ENCODE measurements at regions not wholly inside any gene's neighbourhood (a gene's known extent, or its start where the extent isn't known, plus 50 kb on each side); places are given as distances from the start of the nearest gene placed in this dataset.

DNA sequence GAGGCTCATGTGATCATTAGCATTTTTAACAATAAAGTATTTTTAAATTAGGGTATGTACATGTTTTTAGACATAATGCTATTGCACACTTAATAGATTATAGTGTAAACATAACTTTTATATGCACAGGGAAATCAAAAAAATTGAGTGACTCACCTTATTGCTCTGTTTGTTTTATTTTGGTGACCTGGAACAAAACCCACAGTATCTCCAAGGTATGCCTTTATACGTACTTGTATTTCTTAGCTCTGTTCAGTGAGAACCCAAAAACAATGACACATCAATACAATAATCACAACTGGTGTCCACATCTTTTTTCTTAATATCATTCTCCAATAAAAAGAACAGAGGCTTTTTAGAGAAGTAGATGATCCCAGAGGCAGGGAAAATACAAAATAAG, 112.2 kb downstream of the CYB561 start:
- peaks cover 4 to 5% of the 10 kb centered on the region in 2 experiments; a peak in 2 of 4 replicates for H3K4me1 ChIP-seq (ENCODE audit: control insufficient read depth in 1 of 2, insufficient read depth in 2 of 2, low read depth in 1 of 2, low read length in 1 of 2)
- no peak overlapping the region for H3K4me3 ChIP-seq (ENCODE audit: low read depth in 2 of 2, low read length in 1 of 2)
- no peaks in the 10 kb centered on the region for H3K9me2 ChIP-seq
- 94% methylated on average over 1 of the region's 1 CpG for WGBS (ENCODE audit: low lambda C conversion rate)
- TF ChIP-seq RAD21 (IDR thresholded peaks at IDR 0.05; ENCODE audit: low read length) (no peak), FOXJ3 (CRISPR knock-in tag; IDR thresholded peaks at IDR 0.05) (no peak), ELF1 (IDR thresholded peaks at IDR 0.05) (no peak), NRF1 (IDR thresholded peaks at IDR 0.05; ENCODE audit: low read depth, low read length) (no peak), FOSL2 (IDR thresholded peaks at IDR 0.05; ENCODE audit: borderline replicate concordance, low read depth) (no peak), MAX (IDR thresholded peaks at IDR 0.05; ENCODE audit: low read depth) (no peak), SIN3A (IDR thresholded peaks at IDR 0.05; ENCODE audit: borderline replicate concordance, low read depth, low read length) (no peak), PBX3 (IDR thresholded peaks at IDR 0.05) (no peak), RFX5 (IDR thresholded peaks at IDR 0.05; ENCODE audit: low read length) (no peak), IRF3 (IDR thresholded peaks at IDR 0.05; ENCODE audit: low read depth, low read length) (no peak), POLR2AphosphoS5 (IDR thresholded peaks at IDR 0.05; ENCODE audit: low read depth, low read length) (no peak)
- no peak for DNase-seq
- H4K20me1 ChIP-seq (ENCODE audit: insufficient read depth): no peaks in the 10 kb centered on the region
- H3K27me3 ChIP-seq (ENCODE audit: insufficient read depth): no peaks in the 10 kb centered on the region
- H2AFZ ChIP-seq (ENCODE audit: low read depth): no peak overlapping the region
- peaks cover 5% of the 10 kb centered on the region for H3K79me2 ChIP-seq (ENCODE audit: insufficient read depth)
- no peaks in the 10 kb centered on the region for H3K9me3 ChIP-seq
- ChIA-PET POLR2A (no interaction called here), CTCF (no interaction called here)
- no peak overlapping the region for H3K4me2 ChIP-seq
- H3F3A ChIP-seq (replicated peaks; ENCODE audit: insufficient read depth): peaks cover 25% of the 10 kb centered on the region
- H3K9ac ChIP-seq: no peak overlapping the region
- no peak overlapping the region for H3K27ac ChIP-seq (ENCODE audit: low read depth in 2 of 2, low read length in 1 of 2)
- H3K36me3 ChIP-seq (replicated peaks in 1 of 2; ENCODE audit: control insufficient read depth in 1 of 2, insufficient read depth in 2 of 2, low read length in 1 of 2): peaks cover 44 to 60% of the 10 kb centered on the region in 2 experiments

DNA sequence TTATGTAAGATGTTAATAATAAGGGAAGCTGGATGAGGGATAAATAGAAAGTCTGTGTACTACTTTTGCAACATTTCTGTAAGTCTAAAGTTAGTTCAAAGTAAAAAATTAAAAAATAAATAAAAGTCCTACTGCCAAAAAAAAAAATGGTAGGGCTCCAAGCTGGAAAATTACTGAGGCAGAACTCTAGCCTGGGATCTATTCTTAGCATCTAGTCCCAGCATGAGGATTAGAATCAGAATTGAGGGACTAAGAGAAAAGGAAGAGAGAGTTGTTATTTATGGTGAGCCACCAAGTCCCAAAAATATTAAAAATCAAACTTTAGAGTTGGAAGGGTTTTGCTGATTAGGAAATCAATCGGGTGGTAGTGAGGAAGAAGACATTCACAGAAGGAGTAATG, 110.3 kb downstream of the CYB561 start:
- Histone ChIP-seq H3K27me3 (ENCODE audit: insufficient read depth) (no peaks in the 10 kb centered on the region), H3K4me3 (ENCODE audit: low read depth in 2 of 2, low read length in 1 of 2) (no peak overlapping the region), H3K9ac (no peak overlapping the region), H3K9me3 (no peaks in the 10 kb centered on the region), H3K27ac (ENCODE audit: low read depth in 2 of 2, low read length in 1 of 2) (peak overlapping the region; percentile 17 to 36; a peak in 2 of 4 replicates), H3F3A (replicated peaks; ENCODE audit: insufficient read depth) (peaks cover 23% of the 10 kb centered on the region), H2AFZ (ENCODE audit: low read depth) (no peak overlapping the region), H4K20me1 (ENCODE audit: insufficient read depth) (no peaks in the 10 kb centered on the region), H3K36me3 (replicated peaks in 1 of 2; ENCODE audit: control insufficient read depth in 1 of 2, insufficient read depth in 2 of 2, low read length in 1 of 2) (peaks cover 50 to 55% of the 10 kb centered on the region in 2 experiments), H3K79me2 (ENCODE audit: insufficient read depth) (peaks cover 5% of the 10 kb centered on the region), H3K9me2 (no peaks in the 10 kb centered on the region), H3K4me1 (ENCODE audit: control insufficient read depth in 1 of 2, insufficient read depth in 2 of 2, low read depth in 1 of 2, low read length in 1 of 2) (peaks cover 5 to 11% of the 10 kb centered on the region in 2 experiments; a peak in 2 of 4 replicates), H3K4me2 (no peak overlapping the region)
- WGBS (ENCODE audit: low lambda C conversion rate): 93% methylated on average over 1 of the region's 1 CpG
- TF ChIP-seq TCF12 (IDR thresholded peaks at IDR 0.05) (no peak), TAF1 (IDR thresholded peaks at IDR 0.05; ENCODE audit: borderline replicate concordance, low read depth, low read length) (no peak), NFIC (IDR thresholded peaks at IDR 0.05; ENCODE audit: borderline replicate concordance) (no peak), MAX (IDR thresholded peaks at IDR 0.05; ENCODE audit: low read depth) (no peak), PBX3 (IDR thresholded peaks at IDR 0.05) (no peak)
- TF ChIP-seq, protein P1, sequence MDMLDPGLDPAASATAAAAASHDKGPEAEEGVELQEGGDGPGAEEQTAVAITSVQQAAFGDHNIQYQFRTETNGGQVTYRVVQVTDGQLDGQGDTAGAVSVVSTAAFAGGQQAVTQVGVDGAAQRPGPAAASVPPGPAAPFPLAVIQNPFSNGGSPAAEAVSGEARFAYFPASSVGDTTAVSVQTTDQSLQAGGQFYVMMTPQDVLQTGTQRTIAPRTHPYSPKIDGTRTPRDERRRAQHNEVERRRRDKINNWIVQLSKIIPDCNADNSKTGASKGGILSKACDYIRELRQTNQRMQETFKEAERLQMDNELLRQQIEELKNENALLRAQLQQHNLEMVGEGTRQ (IDR thresholded peaks at IDR 0.05; ENCODE audit: borderline replicate concordance, low read depth, low read length): no peak
- POLR2A ChIA-PET: no interaction called here
- DNase-seq: no peak
- CTCF ChIA-PET: interaction anchor here (0.5 to 2.3 kb wide), 3 partner anchors 10 to 253 kb away, joined by 3 to 7 read pairs (median 3); no protein-coding TSS in a partner anchor
